Keratinocyte (primary cell): ENCODE measurements at regions not wholly inside any gene's neighbourhood (a gene's known extent, or its start where the extent isn't known, plus 50 kb on each side); places are given as distances from the start of the nearest gene placed in this dataset.

Source experiments
- EZH2 ChIP-seq: IDR thresholded peaks from one replicate; pipeline ENCODE4 v1.6.1; 2012; ENCODE audit warnings: inconsistent platforms, mild to moderate bottlenecking, low read length, moderate library complexity
- TF ChIP-seq, protein P1 (sequence below), 3 experiments: IDR thresholded peaks in 1 of 3; conservative IDR thresholded peaks in 1 of 3; optimal IDR thresholded peaks in 1 of 3; 2 replicates in 2 of 3; 3 replicates in 1 of 3; pipeline versions ENCODE3 to v1.5.1; 2011; ENCODE audit warnings: low read length in 3 of 3, mild to moderate bottlenecking in 3 of 3, moderate library complexity in 2 of 3, control low read depth in 1 of 3, inconsistent platforms in 1 of 3; ENCODE audit not compliant: insufficient read depth in 2 of 3; ENCODE audit errors: extremely low read depth in 1 of 3

DNA sequence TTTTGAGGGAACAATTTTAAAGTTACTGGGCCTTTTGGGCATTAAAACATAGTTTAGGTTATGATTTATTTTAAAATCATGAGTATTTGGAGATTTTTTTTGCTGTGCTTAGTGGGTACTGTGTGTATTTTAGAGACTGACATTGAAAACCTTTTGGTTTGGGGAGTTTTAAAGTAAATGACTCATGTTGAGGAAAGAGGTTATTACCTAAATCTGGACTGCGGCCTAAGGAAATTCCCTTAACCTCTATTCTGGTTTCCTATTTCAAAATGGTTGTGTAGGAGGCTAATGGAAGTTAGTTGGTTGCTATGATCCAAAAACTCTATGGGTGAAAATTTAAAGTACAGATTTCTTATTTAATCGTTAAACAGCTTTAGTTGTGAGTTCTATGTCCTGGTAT, 57.3 kb upstream of the DPH6 start:
- TF ChIP-seq, protein P1, sequence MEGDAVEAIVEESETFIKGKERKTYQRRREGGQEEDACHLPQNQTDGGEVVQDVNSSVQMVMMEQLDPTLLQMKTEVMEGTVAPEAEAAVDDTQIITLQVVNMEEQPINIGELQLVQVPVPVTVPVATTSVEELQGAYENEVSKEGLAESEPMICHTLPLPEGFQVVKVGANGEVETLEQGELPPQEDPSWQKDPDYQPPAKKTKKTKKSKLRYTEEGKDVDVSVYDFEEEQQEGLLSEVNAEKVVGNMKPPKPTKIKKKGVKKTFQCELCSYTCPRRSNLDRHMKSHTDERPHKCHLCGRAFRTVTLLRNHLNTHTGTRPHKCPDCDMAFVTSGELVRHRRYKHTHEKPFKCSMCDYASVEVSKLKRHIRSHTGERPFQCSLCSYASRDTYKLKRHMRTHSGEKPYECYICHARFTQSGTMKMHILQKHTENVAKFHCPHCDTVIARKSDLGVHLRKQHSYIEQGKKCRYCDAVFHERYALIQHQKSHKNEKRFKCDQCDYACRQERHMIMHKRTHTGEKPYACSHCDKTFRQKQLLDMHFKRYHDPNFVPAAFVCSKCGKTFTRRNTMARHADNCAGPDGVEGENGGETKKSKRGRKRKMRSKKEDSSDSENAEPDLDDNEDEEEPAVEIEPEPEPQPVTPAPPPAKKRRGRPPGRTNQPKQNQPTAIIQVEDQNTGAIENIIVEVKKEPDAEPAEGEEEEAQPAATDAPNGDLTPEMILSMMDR (optimal IDR thresholded peaks at IDR 0.05 in 1 of 3, IDR thresholded peaks at IDR 0.05 in 1 of 3, conservative IDR thresholded peaks at IDR 0.05 in 1 of 3; ENCODE audit: extremely low read depth in 1 of 3, insufficient read depth in 2 of 3, low read length in 3 of 3): no peak
- no peak for TF ChIP-seq EZH2
